ENCODE measurements at regions not wholly inside any gene's neighbourhood (a gene's known extent, or its start where the extent isn't known, plus 50 kb on each side); places are given as distances from the start of the nearest gene placed in this dataset.

DNA sequence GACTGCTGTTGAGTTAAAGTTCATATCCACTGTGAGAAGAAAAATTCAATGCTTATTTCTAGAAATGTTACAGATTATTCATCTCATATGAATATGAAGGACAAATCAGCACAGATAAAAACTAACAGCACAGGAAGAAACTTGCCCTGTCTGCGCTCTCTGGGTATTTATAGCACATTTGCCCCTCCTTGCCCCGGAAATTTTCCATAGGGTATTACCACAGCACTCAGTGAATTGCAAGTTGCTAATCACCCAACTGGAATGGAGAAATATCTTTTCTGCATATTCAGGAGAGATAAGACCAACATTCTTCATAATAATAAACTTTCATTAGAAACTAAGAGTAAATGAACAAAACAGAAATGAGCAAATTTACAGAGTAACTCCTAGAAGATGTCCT is 318.0 kb upstream of the KLF12 start:
- DNase-seq: no peak

DNA sequence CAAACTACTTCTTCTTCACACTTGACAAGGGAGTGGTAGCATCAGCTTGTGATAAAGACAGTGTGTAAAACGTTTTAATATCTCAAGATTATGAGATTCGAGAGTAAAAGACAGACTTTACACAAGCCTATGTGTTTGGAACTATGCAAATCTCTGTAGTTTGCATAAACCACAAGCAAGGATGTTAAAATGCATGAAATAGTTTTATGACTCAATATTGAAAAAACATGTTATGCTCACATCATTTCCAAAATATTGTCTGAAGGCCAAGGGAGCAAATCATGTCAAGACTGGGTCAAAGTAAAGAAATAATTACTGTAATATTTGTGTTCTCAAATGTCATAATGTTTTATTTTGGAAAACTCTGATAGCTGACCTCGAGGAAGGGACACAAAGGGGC is 316.8 kb upstream of the KLF12 start:
- no peak for DNase-seq

DNA sequence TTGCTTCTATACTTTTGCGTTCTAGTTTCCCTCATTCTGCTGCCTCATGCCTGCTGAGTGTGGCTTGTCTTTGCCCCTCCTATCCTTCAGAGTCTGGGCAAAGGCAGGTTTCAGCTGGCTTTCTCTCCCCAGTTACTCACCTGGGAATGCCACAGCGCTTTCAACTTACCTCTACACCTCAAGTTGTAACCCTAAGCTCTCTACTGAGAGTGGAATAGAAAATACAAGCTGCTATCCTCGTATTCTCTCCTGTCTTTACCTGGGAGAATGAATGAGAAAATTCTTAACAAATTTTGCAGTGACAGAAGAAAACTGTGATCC is 316.3 kb upstream of the KLF12 start:
- no peak for DNase-seq

DNA sequence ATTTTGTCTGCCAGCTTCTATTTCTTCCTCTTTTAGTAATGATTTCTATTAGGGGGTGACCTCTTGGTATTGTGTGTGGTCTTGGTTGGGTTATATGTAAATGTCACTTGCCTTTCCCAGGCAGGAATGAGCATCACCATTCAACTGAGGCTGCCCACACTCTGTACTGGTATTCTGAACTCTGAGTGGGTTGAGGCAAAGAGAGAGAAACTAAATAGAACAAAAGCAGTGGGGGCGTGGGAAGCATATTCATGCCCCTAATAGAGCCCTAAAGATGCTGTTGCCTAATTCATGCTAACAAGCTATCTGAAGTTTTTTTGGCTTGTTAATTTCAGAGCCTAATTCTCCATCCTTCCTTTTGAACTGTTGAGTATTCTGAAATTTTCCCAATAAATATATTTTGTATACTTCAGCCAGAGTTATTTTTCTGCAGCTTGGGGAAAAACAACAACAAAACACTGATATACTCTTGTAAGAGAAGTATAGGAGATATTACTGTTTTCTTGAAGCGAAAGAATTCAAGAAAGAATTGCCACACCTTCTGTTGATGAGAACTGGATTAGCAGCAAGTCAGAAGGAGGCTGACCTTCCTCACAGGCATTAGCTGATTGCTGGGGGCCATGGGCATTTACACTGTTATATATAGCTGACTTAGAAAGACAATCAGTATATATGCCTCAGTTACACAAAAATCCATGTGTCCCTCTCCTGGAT is 315.8 kb upstream of the KLF12 start:
- no peak for DNase-seq

DNA sequence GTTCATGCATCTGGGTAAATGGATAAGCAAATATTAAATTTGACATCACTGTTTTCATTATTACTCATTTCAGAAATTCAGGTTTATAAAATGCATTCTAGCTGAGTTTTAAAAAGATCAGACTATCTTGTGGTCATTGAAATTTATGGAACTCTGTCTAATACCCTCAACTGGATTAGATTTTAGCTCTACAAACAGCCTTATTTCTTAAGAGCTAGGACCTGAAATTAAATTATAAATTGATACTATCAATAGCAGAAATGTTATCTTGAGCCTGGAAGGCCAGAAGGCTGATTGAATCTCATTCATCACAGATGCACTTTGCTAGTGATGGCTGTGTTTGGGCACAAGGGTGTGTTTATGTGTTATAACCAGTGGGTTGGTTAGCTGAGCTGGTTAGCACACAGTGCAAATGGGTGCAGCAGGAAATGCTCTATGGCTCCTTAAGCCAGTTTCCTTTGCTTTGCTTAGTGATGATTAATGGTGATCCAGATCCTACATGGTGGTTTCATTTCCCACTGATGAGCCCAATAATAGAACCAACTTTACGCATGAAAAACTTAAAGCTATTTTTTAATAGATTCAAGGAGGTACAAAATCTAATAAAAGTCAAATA is 310.8 kb upstream of the KLF12 start:
- no peak for DNase-seq

DNA sequence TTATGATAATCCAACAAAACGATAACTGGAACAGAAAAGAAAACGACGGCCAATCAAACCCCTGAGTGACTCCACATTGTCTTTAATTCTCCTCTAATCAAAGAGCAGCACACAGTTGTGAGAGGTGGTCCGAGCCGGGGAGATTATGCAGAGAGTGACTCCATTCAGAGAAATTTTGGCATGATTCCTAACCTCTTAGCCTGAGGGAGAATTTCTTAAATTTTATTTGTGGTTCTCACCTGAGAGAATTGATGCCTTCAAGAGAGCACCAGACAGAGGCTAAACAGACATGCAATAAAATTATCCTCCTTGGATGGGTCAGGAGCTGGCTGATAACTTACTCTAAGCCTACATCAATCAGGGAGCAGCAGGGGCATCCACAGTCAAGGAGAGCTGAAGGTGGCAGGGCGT is 310.0 kb upstream of the KLF12 start:
- no peak for DNase-seq

DNA sequence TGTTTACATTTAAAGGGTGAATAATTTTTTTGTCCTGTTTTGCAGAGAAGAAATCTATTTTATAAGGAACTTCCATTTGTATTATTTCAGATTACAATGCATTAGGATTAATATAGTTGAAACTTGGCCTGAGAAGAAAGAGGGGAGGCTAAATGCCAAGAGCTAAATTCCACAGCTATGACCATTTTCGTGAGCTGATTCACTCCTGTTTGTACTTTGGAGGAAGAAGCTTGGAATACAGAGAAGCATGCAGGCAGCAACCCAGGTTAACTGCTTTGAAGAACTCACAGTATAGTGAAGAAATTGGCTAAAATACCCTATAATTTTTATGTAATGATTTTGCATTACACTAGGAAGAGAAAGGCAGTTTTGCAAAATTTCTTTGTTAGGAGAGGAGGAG is 309.4 kb upstream of the KLF12 start:
- no peak for DNase-seq

DNA sequence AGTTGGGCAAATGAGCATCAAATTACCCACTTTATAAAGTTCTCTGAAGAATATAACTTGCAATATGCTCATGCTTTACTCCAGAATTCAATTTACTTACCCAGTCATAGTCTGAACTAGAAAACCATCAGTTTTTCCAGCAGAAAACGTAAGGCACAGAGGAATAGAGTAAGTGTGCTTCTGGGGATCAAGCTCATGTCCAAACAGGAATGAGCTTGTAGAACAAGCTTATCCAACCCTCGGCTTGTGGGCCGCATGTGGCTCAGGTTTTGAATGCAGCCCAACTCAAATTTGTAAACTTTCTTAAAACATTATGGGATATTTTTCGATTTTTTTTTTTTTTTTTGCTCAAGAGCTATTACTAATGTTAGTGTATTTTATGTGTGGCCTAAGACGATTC is 308.5 kb upstream of the KLF12 start:
- no peak for DNase-seq

DNA sequence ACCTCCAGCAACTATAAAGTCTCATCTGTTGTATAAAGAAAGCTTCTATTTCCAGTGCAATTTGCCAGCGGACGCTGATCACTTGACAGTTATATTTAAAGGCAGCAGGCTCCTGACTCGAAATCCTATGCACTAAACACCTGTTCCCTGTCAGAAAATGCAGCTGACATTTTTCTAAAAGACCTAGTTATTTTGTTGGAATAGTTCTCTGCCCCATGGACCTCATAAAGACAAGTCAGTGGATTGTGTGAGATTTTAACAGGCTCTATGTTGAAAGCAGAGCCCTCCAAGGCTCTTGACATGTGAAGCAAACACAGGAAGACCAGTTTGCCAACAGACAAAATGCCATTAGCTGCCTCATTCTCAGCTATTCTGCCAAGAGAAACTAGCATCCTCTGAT is 304.7 kb upstream of the KLF12 start:
- DNase-seq: no peak

DNA sequence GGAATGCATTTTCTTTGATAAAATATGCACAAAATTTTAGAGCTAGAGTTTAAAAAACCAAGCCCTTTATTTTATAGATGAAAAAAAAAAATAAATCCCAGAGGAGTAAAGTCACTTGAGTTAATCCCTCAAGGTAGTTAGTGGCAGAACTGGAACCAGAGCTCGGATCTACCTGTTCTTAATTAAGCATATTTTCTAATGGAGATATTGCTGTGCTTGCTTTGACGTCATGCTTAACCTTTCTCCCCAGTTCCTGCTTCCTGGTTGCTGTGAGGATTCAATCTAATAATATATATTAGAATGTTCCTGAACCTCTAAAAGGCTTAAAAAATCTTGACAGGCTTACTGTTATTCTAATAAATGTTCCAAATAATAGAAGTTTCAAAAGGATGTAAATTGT is 300.6 kb upstream of the KLF12 start:
- no peak for DNase-seq

DNA sequence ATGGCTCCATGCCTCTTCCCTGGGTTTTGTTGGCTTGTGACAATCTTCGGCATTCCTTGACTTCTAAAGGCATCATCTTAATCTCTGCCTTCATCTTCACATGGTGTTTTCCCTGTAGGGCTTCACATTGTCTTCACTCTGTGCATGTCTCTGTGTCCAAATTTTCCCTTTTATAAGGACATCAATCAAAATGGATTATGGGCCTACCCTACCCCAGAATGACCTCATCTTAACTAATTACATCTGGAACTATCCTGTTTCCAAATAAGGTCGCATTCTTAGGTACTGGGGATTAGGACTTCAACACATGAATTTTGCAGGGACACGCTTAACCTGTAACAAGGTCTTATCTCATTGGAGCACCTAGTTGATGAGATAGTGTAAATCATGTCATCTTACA is 290.3 kb upstream of the KLF12 start:
- no peak for DNase-seq

DNA sequence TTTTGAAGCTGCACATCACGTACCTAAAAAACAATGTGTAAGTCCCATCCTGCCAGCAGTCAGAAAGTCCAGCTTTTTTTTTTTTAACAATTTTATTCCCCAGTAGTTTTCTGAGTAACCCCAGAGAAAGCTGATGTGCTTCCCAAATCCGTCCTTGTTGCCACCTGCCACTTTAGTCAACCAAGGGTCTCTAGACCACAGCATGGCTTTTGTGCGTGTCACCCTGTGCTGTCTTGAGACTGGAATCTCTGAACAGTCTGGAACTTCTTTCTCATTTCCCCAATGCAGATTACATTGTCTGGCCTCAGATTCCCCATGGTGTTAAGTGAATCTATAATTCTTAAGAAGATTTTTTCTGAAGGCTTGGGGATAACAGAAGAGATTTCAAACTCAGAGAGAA is 289.2 kb upstream of the KLF12 start:
- DNase-seq: no peak

DNA sequence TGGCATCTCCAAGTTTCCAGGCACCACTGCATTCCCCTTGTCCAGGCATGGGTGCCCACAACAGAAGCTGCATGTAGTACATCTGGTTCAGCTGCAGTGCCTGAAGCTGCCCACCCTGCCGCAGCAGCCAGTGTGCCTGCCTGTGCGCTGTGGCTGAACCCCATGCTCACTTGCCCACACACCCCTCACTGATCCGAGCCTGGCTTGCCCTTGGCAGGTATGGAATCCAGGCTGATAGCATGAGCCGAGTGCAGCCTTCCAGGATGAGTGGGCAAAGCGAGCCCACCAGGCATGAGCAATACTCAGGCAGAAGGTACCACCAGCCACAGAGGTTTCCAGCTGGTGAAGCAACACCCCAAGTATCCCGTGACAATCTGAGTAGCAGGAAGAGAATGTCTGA is 280.3 kb upstream of the KLF12 start:
- DNase-seq: no peak

DNA sequence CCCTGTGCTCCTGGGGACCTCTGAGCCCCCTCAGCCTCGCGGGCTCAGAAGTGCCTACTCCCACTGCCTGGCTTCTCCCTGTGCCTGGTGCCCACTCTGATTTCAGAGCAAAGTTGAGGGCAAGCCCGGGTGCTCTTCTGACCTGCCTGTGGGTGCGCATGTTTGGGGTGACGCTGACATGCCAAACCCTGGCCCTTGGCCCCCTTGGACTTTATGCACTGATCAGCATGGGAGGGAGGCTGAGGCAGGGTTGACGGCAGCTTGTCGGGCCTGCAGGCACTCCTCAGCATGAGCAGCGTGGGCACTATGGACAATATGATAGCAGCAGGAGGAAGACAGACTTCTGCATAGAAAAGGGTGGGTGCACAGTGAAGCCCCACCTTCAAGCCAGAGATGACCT is 279.3 kb upstream of the KLF12 start:
- DNase-seq: no peak

DNA sequence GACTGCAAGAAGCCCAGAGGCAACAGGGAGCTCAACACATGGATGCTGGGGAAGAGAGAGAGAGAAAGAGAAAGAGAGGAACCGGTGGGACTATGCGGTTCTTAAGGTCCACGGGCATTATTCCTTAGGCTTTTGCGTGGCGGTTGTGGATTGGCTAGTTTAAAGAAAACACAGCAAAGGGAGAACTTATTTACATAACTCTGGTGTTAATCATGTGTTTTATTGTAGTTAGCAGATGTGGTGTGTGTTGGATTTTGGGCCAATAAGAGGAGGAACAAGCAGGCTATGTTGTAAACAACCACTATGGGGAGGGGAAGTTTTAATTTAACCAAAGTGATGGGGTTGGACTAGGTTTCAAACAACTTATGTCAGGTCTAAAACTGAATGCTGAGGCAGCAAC is 275.3 kb upstream of the KLF12 start:
- DNase-seq: no peak

DNA sequence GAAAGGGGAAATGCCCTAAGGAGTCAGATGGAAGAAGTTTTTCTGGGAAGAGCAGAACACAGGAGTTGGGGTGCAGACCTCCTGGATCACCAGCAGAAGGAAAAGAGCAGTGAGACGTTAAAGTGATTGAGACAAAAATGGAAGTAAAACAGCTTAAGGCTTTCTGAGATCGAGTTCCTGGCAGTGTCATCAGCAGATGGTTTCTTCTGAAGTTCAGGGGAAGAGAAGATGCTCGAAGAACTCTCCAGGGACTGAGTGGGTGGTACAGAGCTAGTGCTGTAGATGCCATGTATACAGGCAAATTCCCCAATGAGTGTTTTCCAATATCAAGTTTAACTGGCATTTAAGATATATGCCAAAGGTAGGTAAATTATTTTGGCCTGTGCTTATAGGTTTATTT is 272.2 kb upstream of the KLF12 start:
- no peak for DNase-seq

DNA sequence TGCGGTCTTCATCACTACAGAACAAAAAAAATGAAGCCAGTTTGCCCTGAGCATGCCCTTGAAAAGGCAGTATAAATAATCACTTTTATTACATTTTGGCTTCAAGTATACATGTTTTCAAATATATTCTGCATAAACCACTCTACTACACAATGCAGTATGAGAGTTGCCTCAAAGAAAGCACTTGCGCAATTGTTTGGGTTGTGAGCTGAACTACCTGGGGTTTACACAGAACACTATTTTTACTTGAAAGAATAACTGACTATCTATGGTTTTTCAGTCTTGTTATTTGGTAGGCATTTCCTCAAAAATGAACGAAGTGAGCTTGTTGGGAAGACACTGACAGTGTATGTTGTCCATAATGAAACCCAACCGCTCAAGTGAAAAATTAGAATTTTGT is 264.4 kb upstream of the KLF12 start:
- no peak for DNase-seq

DNA sequence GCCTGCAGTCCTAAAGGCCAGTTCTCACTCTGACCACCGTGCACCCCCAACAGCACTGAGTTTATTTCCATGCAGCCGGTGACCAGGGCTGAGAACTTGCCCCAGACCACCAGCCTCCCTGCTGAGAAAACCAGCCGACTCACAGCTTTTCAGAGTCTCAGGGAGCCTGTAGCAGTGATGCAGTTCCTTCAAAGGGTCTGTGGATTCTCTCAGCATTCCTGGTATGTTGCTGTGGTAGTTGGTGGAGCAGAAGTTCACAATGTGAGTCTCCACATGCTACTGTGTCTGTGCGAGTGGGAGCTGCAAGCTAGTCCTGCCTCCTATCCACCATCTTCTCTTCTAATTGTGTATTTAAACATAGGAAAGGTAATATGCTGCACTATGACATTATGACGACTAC is 254.9 kb upstream of the KLF12 start:
- no peak for DNase-seq

DNA sequence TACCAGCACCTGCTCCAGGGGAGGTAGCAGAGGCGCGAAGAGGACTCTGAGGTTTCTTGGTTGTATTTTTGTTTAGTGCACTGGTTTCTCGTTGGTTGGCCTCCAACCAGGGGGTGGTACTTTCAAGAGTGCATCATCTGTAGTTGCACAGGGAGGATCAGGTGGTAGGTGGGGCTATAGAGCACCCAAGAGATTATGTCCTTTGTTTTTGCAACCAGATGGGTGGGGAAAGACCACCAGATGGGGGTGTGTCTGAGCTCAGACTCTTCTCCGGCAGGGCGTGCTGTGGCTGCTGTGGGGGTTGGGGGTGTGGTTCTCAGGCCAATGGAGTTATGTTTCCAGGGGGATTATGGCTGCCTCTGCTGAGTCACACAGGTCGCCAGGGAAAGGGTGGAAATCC is 254.4 kb upstream of the KLF12 start:
- no peak for DNase-seq

DNA sequence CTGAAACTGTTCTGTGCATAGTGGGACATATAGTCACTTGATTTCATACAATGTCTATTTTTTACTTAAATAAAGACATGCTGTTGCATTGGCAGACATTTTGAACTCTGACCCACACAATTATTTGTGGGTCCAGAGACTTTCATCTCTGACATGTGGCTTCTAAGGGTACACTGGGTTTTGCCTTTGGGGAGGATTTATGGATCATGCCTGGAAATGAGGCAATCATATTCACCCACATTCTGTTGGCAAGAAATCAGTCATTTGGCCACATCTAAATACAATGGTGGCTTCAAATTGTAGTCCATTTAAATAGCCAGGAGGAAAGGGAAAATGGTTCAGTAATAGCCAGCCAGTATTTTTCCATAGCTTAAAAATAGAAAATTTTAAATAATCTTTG is 238.3 kb upstream of the KLF12 start:
- DNase-seq: no peak

DNA sequence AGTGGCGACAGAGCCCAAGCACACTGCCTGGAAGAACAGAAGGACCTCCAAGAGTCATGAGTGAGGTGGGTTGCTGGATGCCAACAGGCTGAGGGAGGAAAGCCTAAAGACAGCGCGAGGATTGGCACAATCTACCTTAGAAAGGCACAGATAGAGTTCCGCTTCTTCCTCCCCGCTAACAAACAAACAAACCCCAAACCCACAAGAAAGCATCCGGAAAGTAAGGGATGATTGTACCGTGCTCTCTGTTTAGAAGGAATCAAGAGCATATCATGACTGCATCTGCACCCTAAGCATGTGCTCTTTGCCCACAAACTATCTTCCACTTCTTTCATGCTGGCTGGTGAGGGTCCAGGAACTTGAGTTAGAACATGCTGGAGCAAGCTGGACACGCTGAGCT is 233.0 kb upstream of the KLF12 start:
- DNase-seq: no peak

DNA sequence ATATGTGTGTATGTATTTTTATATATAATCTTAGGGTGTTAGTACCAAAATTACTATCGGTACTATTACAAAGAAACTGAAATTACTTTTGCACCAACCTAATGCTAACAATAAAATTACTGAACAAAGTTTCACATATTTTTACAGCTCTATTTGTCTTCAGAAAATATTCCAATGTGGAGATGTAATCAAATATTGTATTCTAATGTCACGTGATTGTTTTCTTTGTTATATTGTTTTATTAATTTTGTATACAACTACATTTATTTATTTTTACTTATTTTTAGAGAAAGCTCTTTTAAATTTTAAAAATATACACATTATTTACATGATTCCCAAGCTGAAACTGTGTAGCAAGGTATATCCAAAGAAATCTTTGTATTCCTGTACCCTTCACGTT is 227.1 kb upstream of the KLF12 start:
- DNase-seq: no peak

DNA sequence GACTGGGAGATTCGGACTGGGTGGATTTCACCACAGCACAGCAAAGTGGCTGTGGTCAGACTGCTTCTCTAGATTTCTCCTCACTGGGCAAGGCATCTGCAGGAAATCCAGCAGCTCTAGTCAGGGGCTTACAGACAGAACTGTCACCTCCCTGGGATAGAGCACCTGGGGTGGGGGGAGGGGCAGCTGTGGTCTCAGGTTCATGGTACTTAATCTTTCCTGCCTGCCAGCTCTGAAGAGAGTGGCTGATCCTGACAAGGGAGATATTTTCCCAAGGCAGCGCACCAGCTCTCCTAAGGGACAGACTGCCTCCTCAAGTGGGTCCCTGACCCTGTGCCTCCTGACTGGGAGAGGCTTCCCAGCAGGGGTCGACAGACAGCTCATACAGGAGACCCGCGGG is 212.8 kb upstream of the KLF12 start:
- no peak for DNase-seq

DNA sequence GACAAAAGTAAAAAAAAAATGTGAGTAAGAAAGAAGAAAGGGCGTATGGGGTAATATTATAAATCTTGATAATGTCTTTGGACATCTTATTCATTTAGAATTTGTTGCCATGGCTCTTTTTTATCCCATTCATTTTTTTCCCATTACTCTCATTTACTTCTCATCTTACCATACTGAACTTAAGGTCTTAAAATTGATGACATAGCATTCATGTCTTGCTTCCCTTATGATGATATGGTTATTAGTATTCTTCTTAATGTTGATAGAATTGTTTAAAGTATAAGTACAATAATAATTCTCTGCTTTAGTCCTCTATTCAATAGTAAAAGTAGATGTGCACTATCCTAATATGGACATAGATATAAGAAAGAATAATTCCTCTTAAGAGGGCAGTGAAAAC is 204.1 kb upstream of the KLF12 start:
- DNase-seq: no peak

DNA sequence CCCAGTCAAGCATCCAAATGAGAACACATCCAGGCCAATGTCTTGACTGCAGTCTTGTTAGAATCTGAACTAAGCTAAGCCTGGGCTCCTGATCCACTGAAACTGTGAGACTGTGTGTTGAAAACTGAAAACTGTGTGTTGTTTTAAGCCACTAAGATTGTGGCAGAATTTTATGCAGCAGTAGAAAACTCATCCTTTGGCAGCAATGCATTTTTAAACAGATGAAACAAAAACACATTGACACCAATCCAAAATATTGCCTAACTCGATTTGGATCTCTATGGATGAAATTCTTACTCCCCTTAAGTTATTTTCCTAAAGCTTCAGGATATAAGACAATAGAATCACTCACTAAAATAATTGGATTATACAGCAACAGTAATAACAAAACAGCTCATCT is 202.3 kb upstream of the KLF12 start:
- DNase-seq: no peak
